Osteocyte (in vitro differentiated cells): ENCODE measurements at regions not wholly inside any gene's neighbourhood (a gene's known extent, or its start where the extent isn't known, plus 50 kb on each side); places are given as distances from the start of the nearest gene placed in this dataset.

ENCODE experiments used
- DNase-seq: peaks from one replicate; pipeline ENCODE4 v3.0.0; 2021; ENCODE audit warnings: mixed read lengths; ENCODE audit not compliant: unreplicated experiment; ENCODE audit errors: extremely low spot score
- H3K27ac Mint-ChIP-seq: one replicate; pipeline ENCODE4 v1.8.0; 2021; ENCODE audit warnings: mild to moderate bottlenecking, mixed read lengths; ENCODE audit not compliant: unreplicated experiment
- H3K27me3 Mint-ChIP-seq: one replicate; pipeline ENCODE4 v1.8.0; 2021; ENCODE audit warnings: mixed read lengths; ENCODE audit not compliant: unreplicated experiment
- H3K36me3 Mint-ChIP-seq: one replicate; pipeline ENCODE4 v1.8.0; 2021; ENCODE audit warnings: mixed read lengths; ENCODE audit not compliant: unreplicated experiment
- H3K4me1 Mint-ChIP-seq: one replicate; pipeline ENCODE4 v1.8.0; 2021; ENCODE audit warnings: mixed read lengths; ENCODE audit not compliant: unreplicated experiment
- H3K4me3 Mint-ChIP-seq: one replicate; pipeline ENCODE4 v1.8.0; 2021; ENCODE audit warnings: mild to moderate bottlenecking, moderate library complexity, mixed read lengths; ENCODE audit not compliant: unreplicated experiment
- H3K9me3 Mint-ChIP-seq: one replicate; pipeline ENCODE4 v1.8.0; 2021; ENCODE audit warnings: mixed read lengths; ENCODE audit not compliant: unreplicated experiment
- TF ChIP-seq, protein P1 (sequence below): fragments of 200-600 bp; sonication (generic); IDR thresholded peaks from 2 replicates; pipeline ENCODE4 v1.5.0; 2021; ENCODE audit warnings: antibody characterized with exemption, mild to moderate bottlenecking, moderate library complexity

DNA sequence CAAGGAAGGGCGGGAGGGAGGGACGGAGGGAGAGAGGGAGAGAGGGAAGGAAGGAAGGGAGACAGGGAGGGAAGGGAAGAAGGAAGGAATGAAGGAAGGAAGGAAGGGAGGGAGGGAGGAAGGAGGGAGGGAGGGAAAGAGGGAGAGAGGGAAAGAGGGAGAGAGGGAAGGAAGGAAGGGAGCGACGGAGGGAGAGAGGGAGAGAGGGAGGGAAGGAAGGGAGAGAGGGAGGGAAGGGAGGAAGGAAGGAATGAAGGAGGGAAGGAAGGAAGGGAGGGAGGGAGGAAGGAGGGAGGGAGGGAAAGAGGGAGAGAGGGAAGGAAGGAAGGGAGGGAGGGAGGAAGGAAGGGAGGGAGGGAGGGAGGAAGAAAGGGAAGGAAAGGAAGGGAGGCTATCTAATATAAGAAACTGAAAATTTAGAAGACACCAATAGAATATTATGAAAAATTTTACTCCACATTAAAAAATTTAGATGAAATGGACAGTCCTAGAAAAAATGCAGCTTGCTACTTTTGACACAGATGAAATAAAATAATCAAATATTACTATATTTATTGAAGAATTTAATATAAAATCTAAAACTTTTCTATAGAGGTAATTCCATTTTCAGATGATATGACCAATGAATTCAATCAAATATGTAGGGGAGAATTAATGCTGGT, 280.3 kb upstream of the SLITRK3 start:
- no peak for DNase-seq
- H3K27ac Mint-ChIP-seq: no peak overlapping the region
- TF ChIP-seq, protein P1, sequence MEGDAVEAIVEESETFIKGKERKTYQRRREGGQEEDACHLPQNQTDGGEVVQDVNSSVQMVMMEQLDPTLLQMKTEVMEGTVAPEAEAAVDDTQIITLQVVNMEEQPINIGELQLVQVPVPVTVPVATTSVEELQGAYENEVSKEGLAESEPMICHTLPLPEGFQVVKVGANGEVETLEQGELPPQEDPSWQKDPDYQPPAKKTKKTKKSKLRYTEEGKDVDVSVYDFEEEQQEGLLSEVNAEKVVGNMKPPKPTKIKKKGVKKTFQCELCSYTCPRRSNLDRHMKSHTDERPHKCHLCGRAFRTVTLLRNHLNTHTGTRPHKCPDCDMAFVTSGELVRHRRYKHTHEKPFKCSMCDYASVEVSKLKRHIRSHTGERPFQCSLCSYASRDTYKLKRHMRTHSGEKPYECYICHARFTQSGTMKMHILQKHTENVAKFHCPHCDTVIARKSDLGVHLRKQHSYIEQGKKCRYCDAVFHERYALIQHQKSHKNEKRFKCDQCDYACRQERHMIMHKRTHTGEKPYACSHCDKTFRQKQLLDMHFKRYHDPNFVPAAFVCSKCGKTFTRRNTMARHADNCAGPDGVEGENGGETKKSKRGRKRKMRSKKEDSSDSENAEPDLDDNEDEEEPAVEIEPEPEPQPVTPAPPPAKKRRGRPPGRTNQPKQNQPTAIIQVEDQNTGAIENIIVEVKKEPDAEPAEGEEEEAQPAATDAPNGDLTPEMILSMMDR: no peak
- no peak overlapping the region for H3K4me3 Mint-ChIP-seq
- peaks cover 6% of the 10 kb centered on the region for H3K9me3 Mint-ChIP-seq
- no peaks in the 10 kb centered on the region for H3K36me3 Mint-ChIP-seq
- no peaks in the 10 kb centered on the region for H3K4me1 Mint-ChIP-seq
- no peaks in the 10 kb centered on the region for H3K27me3 Mint-ChIP-seq

GRCh38 chr3:165466856-165467255, 270.7 kb upstream of the SLITRK3 start:
- Mint-ChIP-seq H3K27ac (no peak overlapping the region), H3K4me3 (no peak overlapping the region), H3K36me3 (no peaks in the 10 kb centered on the region), H3K27me3 (no peaks in the 10 kb centered on the region), H3K4me1 (no peaks in the 10 kb centered on the region), H3K9me3 (peaks cover 10% of the 10 kb centered on the region)
- TF ChIP-seq, protein P1: no peak
- no peak for DNase-seq

DNA sequence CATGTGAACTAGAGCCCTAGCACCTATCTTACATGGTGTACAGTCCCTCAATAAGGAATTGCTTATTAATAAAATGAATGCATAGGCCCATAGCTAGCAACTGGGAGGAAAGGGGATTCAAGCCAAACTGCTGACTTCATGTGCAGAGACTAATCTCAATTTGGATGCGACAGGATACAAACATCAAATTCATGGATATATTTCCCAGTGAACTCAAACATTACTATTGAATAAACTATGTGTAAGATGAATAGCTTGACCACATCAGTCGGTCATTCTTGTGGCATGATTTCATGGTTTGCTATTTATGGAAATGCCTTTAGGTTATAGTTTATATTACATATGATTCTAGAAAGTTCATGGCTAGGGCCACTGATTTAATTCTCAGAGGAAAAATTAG, 268.6 kb upstream of the SLITRK3 start:
- TF ChIP-seq, protein P1: no peak
- Mint-ChIP-seq H3K36me3 (no peaks in the 10 kb centered on the region), H3K4me1 (no peaks in the 10 kb centered on the region), H3K27ac (no peak overlapping the region), H3K9me3 (peaks cover 4% of the 10 kb centered on the region), H3K4me3 (no peak overlapping the region), H3K27me3 (no peaks in the 10 kb centered on the region)
- no peak for DNase-seq

DNA sequence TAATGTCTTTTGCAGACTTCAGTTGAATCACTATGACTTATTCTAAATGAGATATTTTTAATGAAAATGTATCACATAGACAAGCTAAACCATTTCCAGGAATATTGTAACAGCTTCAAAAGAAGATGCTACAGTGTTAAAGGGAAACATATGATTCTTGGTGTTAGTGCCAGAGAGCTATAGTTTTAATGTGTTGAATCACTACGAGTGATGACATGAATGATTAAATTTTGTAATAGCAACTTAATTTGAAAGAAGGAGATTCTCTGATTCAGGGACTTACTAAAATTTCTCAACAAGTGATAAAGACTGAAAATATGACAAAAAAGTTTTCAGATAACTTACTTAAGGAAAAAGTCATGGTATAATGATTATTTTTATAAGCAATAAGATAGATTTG, 267.3 kb upstream of the SLITRK3 start:
- H3K4me1 Mint-ChIP-seq: no peaks in the 10 kb centered on the region
- no peaks in the 10 kb centered on the region for H3K36me3 Mint-ChIP-seq
- no peak overlapping the region for H3K4me3 Mint-ChIP-seq
- no peaks in the 10 kb centered on the region for H3K27me3 Mint-ChIP-seq
- H3K27ac Mint-ChIP-seq: no peak overlapping the region
- DNase-seq: no peak
- H3K9me3 Mint-ChIP-seq: no peaks in the 10 kb centered on the region
- TF ChIP-seq, protein P1: no peak

DNA sequence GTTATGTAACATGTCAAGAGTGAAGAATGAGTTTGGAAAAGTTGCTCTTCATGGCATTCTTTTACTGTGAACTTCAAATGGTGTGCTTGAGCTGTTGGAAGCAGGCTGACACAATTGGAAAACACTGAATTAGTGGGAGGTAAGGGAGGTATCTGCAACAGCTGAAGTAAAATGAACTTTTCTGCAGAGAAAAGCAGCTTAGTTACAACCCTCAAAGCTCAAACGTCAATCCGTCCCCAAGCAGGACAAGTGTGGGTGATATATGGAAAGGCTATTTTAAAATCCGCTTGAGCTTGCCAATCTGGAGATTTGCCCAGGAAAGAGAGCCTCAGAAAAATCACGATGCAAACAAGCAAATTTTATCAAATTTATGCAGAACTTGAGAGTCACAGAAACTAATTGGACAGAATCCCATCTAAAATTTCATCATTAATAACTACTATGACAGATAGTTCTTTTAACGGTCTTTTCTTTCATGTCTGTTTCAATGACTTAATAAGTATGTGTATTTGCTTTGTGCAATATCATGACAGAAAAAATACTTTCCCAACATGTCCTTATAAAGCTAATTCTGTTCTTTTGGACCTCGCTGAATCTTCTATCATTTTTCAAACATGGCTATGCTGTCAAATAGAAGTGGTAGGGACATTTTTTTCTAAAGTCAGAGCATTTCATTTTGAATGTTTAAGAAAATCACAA, 266.6 kb upstream of the SLITRK3 start:
- no peak overlapping the region for H3K27ac Mint-ChIP-seq
- DNase-seq: no peak
- TF ChIP-seq, protein P1: no peak
- H3K27me3 Mint-ChIP-seq: no peaks in the 10 kb centered on the region
- no peaks in the 10 kb centered on the region for H3K36me3 Mint-ChIP-seq
- no peak overlapping the region for H3K4me3 Mint-ChIP-seq
- no peaks in the 10 kb centered on the region for H3K9me3 Mint-ChIP-seq
- no peaks in the 10 kb centered on the region for H3K4me1 Mint-ChIP-seq
